Peyer's patch (tissue), 4 donors: ENCODE measurements at regions not wholly inside any gene's neighbourhood (a gene's known extent, or its start where the extent isn't known, plus 50 kb on each side); places are given as distances from the start of the nearest gene placed in this dataset.

ENCODE experiments used
- POLR2A ChIP-seq, 2 donors: fragments of 450-650 bp; IDR thresholded peaks; one replicate each; pipeline ENCODE4 v1.5.1; 2017; ENCODE audit warnings: antibody characterized with exemption in 2 of 2, mild to moderate bottlenecking in 2 of 2, moderate library complexity in 2 of 2
- TF ChIP-seq, protein P1 (sequence below), 6 experiments: fragments of 450-650 bp in 4 of 6; fragments of 200-600 bp in 2 of 6; sonication (generic) in 1 of 6; IDR thresholded peaks; one replicate each; pipeline ENCODE4 v1.5.1; 2017 to 2019; ENCODE audit warnings: antibody characterized with exemption in 6 of 6, mild to moderate bottlenecking in 3 of 6, moderate library complexity in 1 of 6

DNA sequence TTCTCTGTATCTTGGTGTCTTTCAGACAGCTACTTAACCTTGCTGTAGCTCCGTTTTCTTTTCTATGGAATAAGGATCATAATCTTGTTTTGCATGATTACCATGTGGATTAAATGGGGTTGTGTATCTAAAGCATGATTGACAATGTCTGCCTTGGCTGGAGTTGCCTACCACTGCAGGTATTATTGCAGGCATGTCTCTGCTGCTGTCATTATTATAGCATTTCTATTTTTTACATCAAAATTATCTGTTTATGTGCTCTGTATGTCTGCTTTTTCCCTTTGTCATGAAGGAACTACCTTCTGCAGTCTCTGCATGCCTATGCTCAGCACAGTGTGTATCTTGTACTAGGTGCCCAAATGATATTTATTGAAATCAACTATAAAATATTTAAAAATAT lies 95.9 kb upstream of the TAPT1 start:
- TF ChIP-seq, protein P1, sequence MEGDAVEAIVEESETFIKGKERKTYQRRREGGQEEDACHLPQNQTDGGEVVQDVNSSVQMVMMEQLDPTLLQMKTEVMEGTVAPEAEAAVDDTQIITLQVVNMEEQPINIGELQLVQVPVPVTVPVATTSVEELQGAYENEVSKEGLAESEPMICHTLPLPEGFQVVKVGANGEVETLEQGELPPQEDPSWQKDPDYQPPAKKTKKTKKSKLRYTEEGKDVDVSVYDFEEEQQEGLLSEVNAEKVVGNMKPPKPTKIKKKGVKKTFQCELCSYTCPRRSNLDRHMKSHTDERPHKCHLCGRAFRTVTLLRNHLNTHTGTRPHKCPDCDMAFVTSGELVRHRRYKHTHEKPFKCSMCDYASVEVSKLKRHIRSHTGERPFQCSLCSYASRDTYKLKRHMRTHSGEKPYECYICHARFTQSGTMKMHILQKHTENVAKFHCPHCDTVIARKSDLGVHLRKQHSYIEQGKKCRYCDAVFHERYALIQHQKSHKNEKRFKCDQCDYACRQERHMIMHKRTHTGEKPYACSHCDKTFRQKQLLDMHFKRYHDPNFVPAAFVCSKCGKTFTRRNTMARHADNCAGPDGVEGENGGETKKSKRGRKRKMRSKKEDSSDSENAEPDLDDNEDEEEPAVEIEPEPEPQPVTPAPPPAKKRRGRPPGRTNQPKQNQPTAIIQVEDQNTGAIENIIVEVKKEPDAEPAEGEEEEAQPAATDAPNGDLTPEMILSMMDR (IDR thresholded peaks at IDR 0.05): no peak
- no peak for TF ChIP-seq POLR2A (IDR thresholded peaks at IDR 0.05)
